ENCODE measurements at regions not wholly inside any gene's neighbourhood (a gene's known extent, or its start where the extent isn't known, plus 50 kb on each side); places are given as distances from the start of the nearest gene placed in this dataset.

- Histone ChIP-seq H3K27me3 (no peaks in the 10 kb centered on the region), H3K4me3 (no peak overlapping the region), H3K4me1 (replicated peaks in 1 of 2) (no peaks in the 10 kb centered on the region), H3K36me3 (replicated peaks in 1 of 2) (no peaks in the 10 kb centered on the region), H3K9me3 (replicated peaks in 1 of 3) (no peaks in the 10 kb centered on the region), H3K27ac (no peak overlapping the region)
- WGBS, 4 donors, result 64 to 73% (median 67%) methylated on average over 7 of the region's 7 CpGs
- intact Hi-C loops (cut with DNase I), result no loop called here
- no peak for TF ChIP-seq POLR2A (IDR thresholded peaks at IDR 0.05)
- TF ChIP-seq CTCF (IDR thresholded peaks at IDR 0.05), result no peak
- DNase-seq, result no peak
These were observed 159.4 kb downstream of the FAXC start for GRCh38 chr6:99189823-99190721.

GRCh38 chr6:99187429-99187828 is 162.0 kb downstream of the FAXC start:
- H3K4me3 ChIP-seq, result no peak overlapping the region
- H3K9me3 ChIP-seq (replicated peaks in 1 of 3), result no peaks in the 10 kb centered on the region
- intact Hi-C loops (cut with DNase I), result no loop called here
- no peak for DNase-seq
- no peaks in the 10 kb centered on the region for H3K4me1 ChIP-seq (replicated peaks in 1 of 2)
- H3K27ac ChIP-seq, result no peak overlapping the region
- H3K36me3 ChIP-seq (replicated peaks in 1 of 2), result no peaks in the 10 kb centered on the region
- TF ChIP-seq POLR2A (IDR thresholded peaks at IDR 0.05), result no peak
- no peak for TF ChIP-seq CTCF (IDR thresholded peaks at IDR 0.05)
- WGBS, 4 donors, result 81 to 87% (median 82%) methylated on average over 2 of the region's 2 CpGs
- no peaks in the 10 kb centered on the region for H3K27me3 ChIP-seq

- Histone ChIP-seq H3K4me3 (no peak overlapping the region), H3K36me3 (replicated peaks in 1 of 2) (no peaks in the 10 kb centered on the region), H3K27me3 (no peaks in the 10 kb centered on the region), H3K27ac (no peak overlapping the region), H3K4me1 (replicated peaks in 1 of 2) (no peaks in the 10 kb centered on the region), H3K9me3 (replicated peaks in 1 of 3) (no peaks in the 10 kb centered on the region)
- WGBS, 4 donors, result 76 to 94% (median 88%) methylated on average over 1 to 2 of the region's 2 CpGs
- intact Hi-C loops (cut with DNase I), result no loop called here
- no peak for DNase-seq
- no peak for TF ChIP-seq POLR2A (IDR thresholded peaks at IDR 0.05)
- no peak for TF ChIP-seq CTCF (IDR thresholded peaks at IDR 0.05)
These were observed 163.1 kb downstream of the FAXC start for GRCh38 chr6:99186417-99186816.

- Histone ChIP-seq H3K27me3 (no peaks in the 10 kb centered on the region), H3K9me3 (replicated peaks in 1 of 3) (no peaks in the 10 kb centered on the region), H3K27ac (no peak overlapping the region), H3K4me3 (no peak overlapping the region), H3K36me3 (replicated peaks in 1 of 2) (no peaks in the 10 kb centered on the region), H3K4me1 (replicated peaks in 1 of 2) (no peaks in the 10 kb centered on the region)
- DNase-seq, result no peak
- intact Hi-C loops (cut with DNase I), result no loop called here
- TF ChIP-seq POLR2A (IDR thresholded peaks at IDR 0.05) (no peak), CTCF (IDR thresholded peaks at IDR 0.05) (no peak)
- WGBS, 4 donors, result 79 to 82% (median 81%) methylated on average over 5 of the region's 5 CpGs
These were observed 163.9 kb downstream of the FAXC start for GRCh38 chr6:99185525-99185924.

Measured in adrenal gland (tissue), 9 donors.